ENCODE measurements at regions not wholly inside any gene's neighbourhood (a gene's known extent, or its start where the extent isn't known, plus 50 kb on each side); places are given as distances from the start of the nearest gene placed in this dataset.

GRCh38 chr9:80410106-80410505 is 838.3 kb downstream of the TLE4 start:
- Histone ChIP-seq H2AFZ (no peak overlapping the region), H3K9me3 (ENCODE audit: low read depth) (no peaks in the 10 kb centered on the region), H3K79me2 (no peaks in the 10 kb centered on the region), H3K4me2 (no peak overlapping the region), H4K20me1 (ENCODE audit: insufficient read depth, poor library complexity, severe bottlenecking) (no peaks in the 10 kb centered on the region), H3K4me1 (ENCODE audit: insufficient read depth) (no peaks in the 10 kb centered on the region), H3K36me3 (replicated peaks; ENCODE audit: insufficient read depth, low read depth) (no peaks in the 10 kb centered on the region), H3K27me3 (no peaks in the 10 kb centered on the region), H3K27ac (no peak overlapping the region), H3K4me3 (no peak overlapping the region), H3K9me2 (replicated peaks; ENCODE audit: insufficient read depth) (peaks cover 2% of the 10 kb centered on the region)
- WGBS (ENCODE audit: low lambda C conversion rate, missing lambda C conversion rate) = 45% methylated on average over 5 of the region's 5 CpGs
- DNase-seq (ENCODE audit: low spot score) = peak; percentile 5
- TF ChIP-seq CTCF (IDR thresholded peaks at IDR 0.05; ENCODE audit: poor library complexity) (no peak), EZH2 (IDR thresholded peaks at IDR 0.05; ENCODE audit: borderline replicate concordance) (no peak), EZH2phosphoT487 (IDR thresholded peaks at IDR 0.05; ENCODE audit: low read depth, severe bottlenecking, unreplicated experiment) (no peak)

GRCh38 chr9:80407220-80407619 is 835.5 kb downstream of the TLE4 start:
- WGBS (ENCODE audit: low lambda C conversion rate, missing lambda C conversion rate) = 95% methylated on average over 5 of the region's 5 CpGs
- TF ChIP-seq EZH2 (IDR thresholded peaks at IDR 0.05; ENCODE audit: borderline replicate concordance) (no peak), CTCF (IDR thresholded peaks at IDR 0.05; ENCODE audit: poor library complexity) (no peak), EZH2phosphoT487 (IDR thresholded peaks at IDR 0.05; ENCODE audit: low read depth, severe bottlenecking, unreplicated experiment) (no peak)
- H3K36me3 ChIP-seq (replicated peaks; ENCODE audit: insufficient read depth, low read depth) = no peaks in the 10 kb centered on the region

GRCh38 chr9:80401243-80401642 is 829.5 kb downstream of the TLE4 start:
- Histone ChIP-seq H3K27ac (no peak overlapping the region), H4K20me1 (ENCODE audit: insufficient read depth, poor library complexity, severe bottlenecking) (no peaks in the 10 kb centered on the region), H3K79me2 (no peaks in the 10 kb centered on the region), H3K4me3 (no peak overlapping the region), H3K4me2 (no peak overlapping the region), H3K9me3 (ENCODE audit: low read depth) (no peaks in the 10 kb centered on the region), H3K4me1 (ENCODE audit: insufficient read depth) (no peaks in the 10 kb centered on the region), H2AFZ (no peak overlapping the region), H3K27me3 (no peaks in the 10 kb centered on the region), H3K36me3 (replicated peaks; ENCODE audit: insufficient read depth, low read depth) (no peaks in the 10 kb centered on the region), H3K9me2 (replicated peaks; ENCODE audit: insufficient read depth) (no peaks in the 10 kb centered on the region)
- 90% methylated on average over 4 of the region's 4 CpGs for WGBS (ENCODE audit: low lambda C conversion rate, missing lambda C conversion rate)
- TF ChIP-seq EZH2 (IDR thresholded peaks at IDR 0.05; ENCODE audit: borderline replicate concordance) (no peak), EZH2phosphoT487 (IDR thresholded peaks at IDR 0.05; ENCODE audit: low read depth, severe bottlenecking, unreplicated experiment) (no peak), CTCF (IDR thresholded peaks at IDR 0.05; ENCODE audit: poor library complexity) (no peak)
- DNase-seq (ENCODE audit: low spot score) = no peak

More at GRCh38 chr9:80407220-80407619, 835.5 kb downstream of the TLE4 start:
- Histone ChIP-seq H3K9me3 (ENCODE audit: low read depth) (no peaks in the 10 kb centered on the region), H2AFZ (no peak overlapping the region), H3K4me3 (no peak overlapping the region), H3K4me1 (ENCODE audit: insufficient read depth) (no peaks in the 10 kb centered on the region), H3K27me3 (no peaks in the 10 kb centered on the region), H3K27ac (no peak overlapping the region), H3K79me2 (no peaks in the 10 kb centered on the region), H3K4me2 (no peak overlapping the region), H3K9me2 (replicated peaks; ENCODE audit: insufficient read depth) (peaks cover 2% of the 10 kb centered on the region), H4K20me1 (ENCODE audit: insufficient read depth, poor library complexity, severe bottlenecking) (no peaks in the 10 kb centered on the region)
- DNase-seq (ENCODE audit: low spot score) = no peak

Measured in hepatocyte (in vitro differentiated cells).